SK-N-SH (cell line): ENCODE measurements at regions not wholly inside any gene's neighbourhood (a gene's known extent, or its start where the extent isn't known, plus 50 kb on each side); places are given as distances from the start of the nearest gene placed in this dataset.

Source experiments
- GABPA ChIP-seq: IDR thresholded peaks from 2 replicates; pipeline ENCODE4 v1.4.0; 2012; ENCODE audit warnings: low read depth, mild to moderate bottlenecking
- RAD21 ChIP-seq: IDR thresholded peaks from 2 replicates; pipeline ENCODE4 v1.6.1; 2012; ENCODE audit warnings: mild to moderate bottlenecking, low read length

- TF ChIP-seq RAD21 (no peak), GABPA (no peak)
Observed at GRCh38 chr18:30533716-30534115, 508.8 kb downstream of the DSC3 start.
